ENCODE measurements at regions not wholly inside any gene's neighbourhood (a gene's known extent, or its start where the extent isn't known, plus 50 kb on each side); places are given as distances from the start of the nearest gene placed in this dataset.
"Not testable (repeated sequence)": the region's sequence is repeated elsewhere in the genome, so short reads cannot be mapped to it uniquely, and the experiment has no call there.

- H3K36me3 ChIP-seq (ENCODE audit: control insufficient read depth, insufficient read depth, low read length): no peaks in the 10 kb centered on the region
- no peak for DNase-seq (ENCODE audit: low read depth)
These were observed 77.4 kb upstream of the TMEM170B start for GRCh38 chr6:11460001-11460668.

GRCh38 chr6:11459079-11459610 lies 78.4 kb upstream of the TMEM170B start:
- no peaks in the 10 kb centered on the region for H3K36me3 ChIP-seq (ENCODE audit: control insufficient read depth, insufficient read depth, low read length)
- no peaks in the 10 kb centered on the region for H3K27me3 ChIP-seq (ENCODE audit: control insufficient read depth, insufficient read depth, low read length)
- H3K4me3 ChIP-seq (ENCODE audit: low read depth, low read length): no peak overlapping the region
- TF ChIP-seq CTCF (IDR thresholded peaks at IDR 0.05; ENCODE audit: insufficient read depth, low read length, poor library complexity, severe bottlenecking): no peak
- no peak for DNase-seq (ENCODE audit: low read depth)

More at GRCh38 chr6:11460001-11460668, 77.4 kb upstream of the TMEM170B start:
- H3K27me3 ChIP-seq (ENCODE audit: control insufficient read depth, insufficient read depth, low read length): no peaks in the 10 kb centered on the region
- H3K4me3 ChIP-seq (ENCODE audit: low read depth, low read length): no peak overlapping the region
- peak; percentile 6 for TF ChIP-seq CTCF (IDR thresholded peaks at IDR 0.05; ENCODE audit: insufficient read depth, low read length, poor library complexity, severe bottlenecking)

- no peak for TF ChIP-seq CTCF (IDR thresholded peaks at IDR 0.05; ENCODE audit: insufficient read depth, low read length, poor library complexity, severe bottlenecking)
- no peak for DNase-seq (ENCODE audit: low read depth)
- no peak overlapping the region for H3K4me3 ChIP-seq (ENCODE audit: low read depth, low read length)
These were observed 79.0 kb upstream of the TMEM170B start for GRCh38 chr6:11458509-11458908.

GRCh38 chr6:11457422-11457821 lies 80.1 kb upstream of the TMEM170B start:
- H3K4me3 ChIP-seq (ENCODE audit: low read depth, low read length); DNase-seq (ENCODE audit: low read depth); H3K27me3 ChIP-seq (ENCODE audit: control insufficient read depth, insufficient read depth, low read length); H3K36me3 ChIP-seq (ENCODE audit: control insufficient read depth, insufficient read depth, low read length): not testable (repeated sequence)

More at GRCh38 chr6:11458509-11458908, 79.0 kb upstream of the TMEM170B start:
- Histone ChIP-seq H3K36me3 (ENCODE audit: control insufficient read depth, insufficient read depth, low read length) (no peaks in the 10 kb centered on the region), H3K27me3 (ENCODE audit: control insufficient read depth, insufficient read depth, low read length) (no peaks in the 10 kb centered on the region)

- not testable (repeated sequence) for H3K27me3 ChIP-seq (ENCODE audit: control insufficient read depth, insufficient read depth, low read length); H3K36me3 ChIP-seq (ENCODE audit: control insufficient read depth, insufficient read depth, low read length); H3K4me3 ChIP-seq (ENCODE audit: low read depth, low read length); DNase-seq (ENCODE audit: low read depth)
These were observed 85.4 kb upstream of the TMEM170B start for GRCh38 chr6:11452106-11452505.

- no peak for DNase-seq (ENCODE audit: low read depth)
- TF ChIP-seq CTCF (IDR thresholded peaks at IDR 0.05; ENCODE audit: insufficient read depth, low read length, poor library complexity, severe bottlenecking): no peak
- no peaks in the 10 kb centered on the region for H3K27me3 ChIP-seq (ENCODE audit: control insufficient read depth, insufficient read depth, low read length)
These were observed 87.5 kb upstream of the TMEM170B start for GRCh38 chr6:11450037-11450436.

GRCh38 chr6:11449408-11449807 lies 88.1 kb upstream of the TMEM170B start:
- DNase-seq (ENCODE audit: low read depth): no peak
- Histone ChIP-seq H3K27me3 (ENCODE audit: control insufficient read depth, insufficient read depth, low read length) (no peaks in the 10 kb centered on the region), H3K4me3 (ENCODE audit: low read depth, low read length) (no peak overlapping the region), H3K36me3 (ENCODE audit: control insufficient read depth, insufficient read depth, low read length) (no peaks in the 10 kb centered on the region)
- TF ChIP-seq CTCF (IDR thresholded peaks at IDR 0.05; ENCODE audit: insufficient read depth, low read length, poor library complexity, severe bottlenecking): no peak

More at GRCh38 chr6:11450037-11450436, 87.5 kb upstream of the TMEM170B start:
- H3K4me3 ChIP-seq (ENCODE audit: low read depth, low read length): no peak overlapping the region
- H3K36me3 ChIP-seq (ENCODE audit: control insufficient read depth, insufficient read depth, low read length): no peaks in the 10 kb centered on the region
